GM23248 (cell line): ENCODE measurements at regions not wholly inside any gene's neighbourhood (a gene's known extent, or its start where the extent isn't known, plus 50 kb on each side); places are given as distances from the start of the nearest gene placed in this dataset.

Experiments
- DNase-seq: peaks from one replicate; pipeline ENCODE4 v3.0.0-alpha.2; 2015
- H2AFZ ChIP-seq: fragments of 200-600 bp; sonication (generic); 2 replicates; pipeline ENCODE4 v1.6.1; 2016; ENCODE audit warnings: antibody characterized with exemption
- H3F3A ChIP-seq: fragments of 200-600 bp; sonication (generic); 2 replicates; pipeline ENCODE4 v1.6.1; 2016; ENCODE audit warnings: mild to moderate bottlenecking, antibody characterized with exemption, mixed run types; ENCODE audit not compliant: insufficient read depth
- H3K27ac ChIP-seq: fragments of 200-600 bp; sonication (generic); 2 replicates; pipeline ENCODE4 v1.5.1; 2016; ENCODE audit warnings: mild to moderate bottlenecking
- H3K27me3 ChIP-seq: fragments of 200-600 bp; sonication (generic); replicated peaks from 2 replicates; pipeline ENCODE4 v1.6.1; 2016; ENCODE audit warnings: mild to moderate bottlenecking; ENCODE audit not compliant: insufficient read depth
- H3K36me3 ChIP-seq: fragments of 200-600 bp; sonication (generic); 2 replicates; pipeline ENCODE4 v1.6.1; 2016; ENCODE audit warnings: low read depth, mild to moderate bottlenecking
- H3K4me1 ChIP-seq: fragments of 200-600 bp; sonication (generic); 2 replicates; pipeline ENCODE4 v1.6.1; 2016; ENCODE audit warnings: mild to moderate bottlenecking; ENCODE audit not compliant: insufficient read depth
- H3K4me2 ChIP-seq: fragments of 200-600 bp; sonication (generic); one replicate; pipeline ENCODE4 v1.6.1; 2016; ENCODE audit warnings: mild to moderate bottlenecking; ENCODE audit not compliant: unreplicated experiment
- H3K4me3 ChIP-seq: fragments of 200-600 bp; sonication (generic); 2 replicates; pipeline ENCODE4 v1.5.1; 2016; ENCODE audit warnings: mild to moderate bottlenecking
- H3K79me2 ChIP-seq: fragments of 200-600 bp; sonication (generic); 2 replicates; pipeline ENCODE4 v1.6.1; 2016; ENCODE audit warnings: mild to moderate bottlenecking; ENCODE audit not compliant: insufficient read depth
- H3K9ac ChIP-seq: fragments of 200-600 bp; sonication (generic); 2 replicates; pipeline ENCODE4 v1.6.1; 2016; ENCODE audit warnings: mild to moderate bottlenecking
- H3K9me2 ChIP-seq: fragments of 200-600 bp; sonication (generic); 2 replicates; pipeline ENCODE4 v1.6.1; 2016; ENCODE audit warnings: mixed run types, mild to moderate bottlenecking, moderate library complexity; ENCODE audit not compliant: insufficient read depth
- H3K9me3 ChIP-seq: fragments of 200-600 bp; sonication (generic); one replicate; pipeline ENCODE4 v1.6.1; 2017; ENCODE audit warnings: low read depth
- H4K20me1 ChIP-seq: fragments of 200-600 bp; sonication (generic); 2 replicates; pipeline ENCODE4 v1.6.0; 2016; ENCODE audit not compliant: insufficient read depth
- EZH2 ChIP-seq: fragments of 200-600 bp; sonication (generic); IDR thresholded peaks from 2 replicates; pipeline ENCODE4 v1.6.1; 2018; ENCODE audit warnings: antibody characterized with exemption, mild to moderate bottlenecking; ENCODE audit not compliant: insufficient read depth, poor library complexity, severe bottlenecking
- EZH2phosphoT487 ChIP-seq: fragments of 200-600 bp; sonication (generic); IDR thresholded peaks from 2 replicates; pipeline ENCODE4 v1.6.1; 2018; ENCODE audit warnings: antibody characterized with exemption, moderate library complexity, mild to moderate bottlenecking, low read depth; ENCODE audit not compliant: insufficient read depth
- WGBS, 2 experiments: methylation state at CpG; one replicate each; pipeline ENCODE4 v1.1.6; 2015 to 2017; ENCODE audit warnings: low lambda C conversion rate in 2 of 2, low coverage in 1 of 2; ENCODE audit errors: missing lambda C conversion rate in 2 of 2; 5-methylcytosine and 5-hydroxymethylcytosine counted together
- in situ Hi-C: fragments of 300-500 bp; cut with MboI; formaldehyde crosslinking; loops from 2 replicates; pipeline ENCODE4 v1.15.0; 2020

DNA sequence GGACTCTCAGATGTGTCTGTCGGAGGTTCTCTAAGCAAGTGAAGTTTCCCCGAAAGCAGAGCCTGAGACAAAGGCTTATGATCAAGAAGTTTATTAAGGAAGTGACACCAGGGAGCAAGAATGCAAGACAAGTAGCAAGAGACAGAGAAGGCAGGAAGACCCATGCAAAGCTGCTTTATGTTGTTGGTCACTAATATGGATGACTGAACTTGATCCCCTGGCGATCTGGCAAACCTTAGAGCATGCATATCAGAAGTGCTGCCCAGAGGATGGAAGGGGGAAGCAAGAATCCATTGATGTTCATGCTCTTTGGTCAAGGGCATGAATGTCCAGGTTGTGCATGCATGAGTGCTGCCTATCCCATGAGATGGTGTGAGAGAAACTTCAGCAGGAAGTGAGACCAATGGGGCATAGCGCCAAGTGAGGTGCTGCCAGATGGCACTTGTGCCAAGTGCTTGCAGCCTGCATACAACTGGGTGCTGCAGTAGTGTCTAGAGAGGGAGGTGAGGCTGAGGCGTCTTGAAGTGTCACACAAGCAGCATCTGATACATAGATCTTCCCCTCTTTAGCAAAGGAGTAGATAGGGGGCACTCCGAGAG is 176.5 kb downstream of the SALL1 start:
- Histone ChIP-seq H3K9me3 (no peaks in the 10 kb centered on the region), H3K4me2 (no peak overlapping the region)
- in situ Hi-C loops, result no loop called here

DNA sequence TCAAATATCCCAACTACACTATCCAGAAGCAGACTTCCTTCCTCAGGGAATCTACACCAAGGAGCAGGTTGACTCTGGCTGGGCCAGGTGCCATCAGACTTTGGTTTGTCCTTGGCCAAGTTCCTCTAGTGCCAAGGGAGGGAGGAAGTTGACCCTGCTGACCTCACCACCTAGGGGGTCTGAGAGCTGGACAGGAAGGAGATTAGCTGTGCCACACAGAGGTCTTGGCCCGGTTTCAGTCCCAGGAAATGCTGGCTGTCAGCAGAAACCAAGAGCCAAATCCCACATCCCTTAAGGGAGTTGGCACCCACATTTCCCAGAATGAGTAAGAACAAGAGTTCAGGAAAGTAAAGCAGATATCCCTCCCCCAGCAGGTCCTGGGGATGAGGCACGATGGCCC is 178.2 kb downstream of the SALL1 start:
- DNase-seq, result no peak
- 30 to 62% methylated on average over 2 of the region's 2 CpGs for WGBS, 2 experiments
- H3K4me2 ChIP-seq, result no peak overlapping the region
- no peaks in the 10 kb centered on the region for H4K20me1 ChIP-seq
- H2AFZ ChIP-seq, result no peak overlapping the region
- no peaks in the 10 kb centered on the region for H3K4me1 ChIP-seq
- H3K9ac ChIP-seq, result no peak overlapping the region
- no peaks in the 10 kb centered on the region for H3K79me2 ChIP-seq
- no peak overlapping the region for H3K4me3 ChIP-seq
- no peaks in the 10 kb centered on the region for H3K36me3 ChIP-seq
- in situ Hi-C loops, result no loop called here
- no peaks in the 10 kb centered on the region for H3K9me2 ChIP-seq
- H3K27ac ChIP-seq, result no peak overlapping the region
- H3K9me3 ChIP-seq, result no peaks in the 10 kb centered on the region
- H3K27me3 ChIP-seq, result no peaks in the 10 kb centered on the region
- no peak for TF ChIP-seq EZH2
- TF ChIP-seq EZH2phosphoT487, result no peak
- H3F3A ChIP-seq, result no peaks in the 10 kb centered on the region

More for the DNA sequence above, 176.5 kb downstream of the SALL1 start:
- H3F3A ChIP-seq, result no peaks in the 10 kb centered on the region
- H3K4me1 ChIP-seq, result no peaks in the 10 kb centered on the region
- TF ChIP-seq EZH2, result no peak
- TF ChIP-seq EZH2phosphoT487, result no peak
- WGBS, 2 experiments, result 53 to 56% methylated on average over 6 of the region's 6 CpGs
- H3K4me3 ChIP-seq, result no peak overlapping the region
- H3K9me2 ChIP-seq, result no peaks in the 10 kb centered on the region
- no peak for DNase-seq
- H4K20me1 ChIP-seq, result no peaks in the 10 kb centered on the region
- no peak overlapping the region for H2AFZ ChIP-seq
- H3K79me2 ChIP-seq, result no peaks in the 10 kb centered on the region
- H3K27me3 ChIP-seq, result no peaks in the 10 kb centered on the region
- H3K9ac ChIP-seq, result no peak overlapping the region
- no peaks in the 10 kb centered on the region for H3K36me3 ChIP-seq
- H3K27ac ChIP-seq, result no peak overlapping the region

DNA sequence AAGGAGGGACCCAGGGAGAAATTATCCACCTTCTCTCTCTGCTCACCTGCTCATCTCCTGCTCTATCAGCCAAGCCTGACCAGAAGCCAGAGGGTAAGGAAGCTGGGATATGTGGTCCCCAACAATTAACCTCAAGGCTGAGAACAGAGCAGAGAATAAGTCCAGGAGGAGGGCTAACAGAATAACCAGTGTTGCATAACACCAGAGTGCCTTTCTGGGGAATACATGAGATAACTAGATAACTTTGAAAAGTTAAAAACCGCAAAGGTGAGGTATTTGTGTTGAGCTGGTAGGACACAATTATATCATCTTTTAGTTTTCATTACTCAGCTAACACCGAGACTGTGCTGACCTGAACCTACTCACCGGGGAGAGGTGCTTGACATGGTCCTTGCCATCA is 180.8 kb downstream of the SALL1 start:
- Histone ChIP-seq H3K36me3 (no peaks in the 10 kb centered on the region), H2AFZ (no peak overlapping the region), H3K9me2 (no peaks in the 10 kb centered on the region), H3K79me2 (no peaks in the 10 kb centered on the region), H3K9me3 (no peaks in the 10 kb centered on the region), H3K27me3 (no peaks in the 10 kb centered on the region), H3K4me3 (no peak overlapping the region), H3F3A (no peaks in the 10 kb centered on the region), H3K27ac (no peak overlapping the region), H4K20me1 (no peaks in the 10 kb centered on the region), H3K4me2 (no peak overlapping the region), H3K4me1 (no peaks in the 10 kb centered on the region), H3K9ac (no peak overlapping the region)
- WGBS, 2 experiments, result 50 to 54% methylated on average over 3 of the region's 3 CpGs
- TF ChIP-seq EZH2phosphoT487 (no peak), EZH2 (no peak)
- DNase-seq, result no peak
- in situ Hi-C loops, result no loop called here

DNA sequence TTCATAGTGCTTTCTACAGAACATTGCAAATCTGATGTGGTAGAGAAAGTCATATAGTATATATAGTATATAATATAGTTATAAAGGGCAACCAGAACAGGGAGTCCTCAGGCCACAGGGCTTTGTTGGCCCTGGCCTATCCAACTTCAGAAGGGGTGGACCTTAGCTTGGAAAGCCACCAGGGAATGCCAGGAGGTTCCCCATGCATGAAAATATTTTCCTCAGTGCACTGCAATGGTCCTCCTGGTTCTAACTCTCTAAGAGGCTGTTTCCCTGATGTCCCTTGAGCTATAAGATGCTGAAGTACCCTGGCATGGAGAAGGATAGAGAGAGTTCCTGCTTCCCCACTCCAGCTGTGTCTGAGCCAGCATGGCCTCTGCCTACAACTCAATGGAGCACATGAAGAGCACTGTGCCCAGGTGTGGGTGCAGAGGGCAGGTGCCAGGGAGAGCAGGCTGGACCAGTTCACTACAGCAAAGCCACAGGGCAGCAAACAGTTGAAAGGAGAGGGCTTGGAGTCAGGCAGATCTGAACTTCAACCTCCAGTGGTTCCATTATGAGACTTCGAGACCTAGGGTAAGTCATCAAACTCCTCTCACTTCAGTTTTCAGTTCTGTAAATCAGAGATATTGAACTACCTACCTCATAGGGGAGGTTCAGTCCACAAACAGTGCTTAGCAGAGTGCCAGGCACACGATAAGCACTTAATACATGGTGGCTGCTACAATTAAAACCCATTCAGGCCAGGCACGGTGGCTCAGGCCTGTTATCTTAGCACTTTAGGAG is 183.1 kb downstream of the SALL1 start:
- DNase-seq, result no peak
- Histone ChIP-seq H3K9me2 (no peaks in the 10 kb centered on the region), H3F3A (no peaks in the 10 kb centered on the region), H3K4me1 (no peaks in the 10 kb centered on the region), H3K4me3 (no peak overlapping the region), H2AFZ (no peak overlapping the region), H4K20me1 (no peaks in the 10 kb centered on the region), H3K9ac (no peak overlapping the region), H3K36me3 (no peaks in the 10 kb centered on the region), H3K9me3 (no peaks in the 10 kb centered on the region), H3K4me2 (no peak overlapping the region), H3K27ac (no peak overlapping the region), H3K79me2 (no peaks in the 10 kb centered on the region), H3K27me3 (no peaks in the 10 kb centered on the region)
- TF ChIP-seq EZH2phosphoT487 (no peak), EZH2 (no peak)
- WGBS, 2 experiments, result 29 to 31% methylated on average over 3 of the region's 3 CpGs
- in situ Hi-C loops, result no loop called here
